Esophagus squamous epithelium (tissue), 5 donors: ENCODE measurements at regions not wholly inside any gene's neighbourhood (a gene's known extent, or its start where the extent isn't known, plus 50 kb on each side); places are given as distances from the start of the nearest gene placed in this dataset.

Experiments
- DNase-seq: peaks from one replicate; lab custom pipeline; 2025; lab: John Stamatoyannopoulos, UW
- H3K27ac ChIP-seq, 4 donors: fragments of 200-600 bp; sonication (generic); one replicate each; pipeline ENCODE4 v1.5.1; 2016 to 2019; ENCODE audit warnings: mild to moderate bottlenecking in 1 of 4
- H3K27me3 ChIP-seq, 4 donors: fragments of 200-600 bp; sonication (generic); 1 replicate in 3 of 4; 2 replicates in 1 of 4; pipeline versions ENCODE4 v1.5.1 to v1.6.0; 2017 to 2021; ENCODE audit warnings: antibody characterized with exemption in 1 of 4
- H3K36me3 ChIP-seq, 3 donors: fragments of 200-600 bp; sonication (generic); one replicate each; pipeline ENCODE4 v1.5.1; 2016 to 2019
- H3K4me1 ChIP-seq, 3 donors: fragments of 200-600 bp; sonication (generic); one replicate each; pipeline ENCODE4 v1.5.1; 2017 to 2019
- H3K4me3 ChIP-seq, 4 donors: fragments of 200-600 bp; sonication (generic); 1 replicate in 3 of 4; 2 replicates in 1 of 4; pipeline ENCODE4 v1.5.1; 2016 to 2019; ENCODE audit warnings: mild to moderate bottlenecking in 2 of 4, moderate library complexity in 1 of 4
- H3K9me3 ChIP-seq, 3 donors: fragments of 200-600 bp; sonication (generic); one replicate each; pipeline ENCODE4 v1.5.1; 2016 to 2019
- POLR2A ChIP-seq, 4 donors: fragments of 450-650 bp; IDR thresholded peaks; one replicate each; pipeline ENCODE4 v1.6.1; 2017; ENCODE audit warnings: antibody characterized with exemption in 4 of 4, mild to moderate bottlenecking in 4 of 4, moderate library complexity in 3 of 4
- WGBS, 2 donors: methylation state at CpG; one replicate each; pipeline ENCODE4 v1.1.5; 2018; 5-methylcytosine and 5-hydroxymethylcytosine counted together
- intact Hi-C: fragments of 100-400 bp; cut with DNase I; formaldehyde crosslinking; loops from one replicate; pipeline ENCODE4 v1.15.0; 2022
- TF ChIP-seq, protein P1 (sequence below), 6 experiments: fragments of 450-650 bp in 4 of 6; fragments of 200-600 bp in 2 of 6; sonication (generic) in 2 of 6; IDR thresholded peaks; one replicate each; pipeline ENCODE4 v1.5.1; 2016 to 2019; ENCODE audit warnings: antibody characterized with exemption in 6 of 6, mild to moderate bottlenecking in 4 of 6, moderate library complexity in 4 of 6
- donor health status: DM: yes; HTN: yes; CAD: no.

DNA sequence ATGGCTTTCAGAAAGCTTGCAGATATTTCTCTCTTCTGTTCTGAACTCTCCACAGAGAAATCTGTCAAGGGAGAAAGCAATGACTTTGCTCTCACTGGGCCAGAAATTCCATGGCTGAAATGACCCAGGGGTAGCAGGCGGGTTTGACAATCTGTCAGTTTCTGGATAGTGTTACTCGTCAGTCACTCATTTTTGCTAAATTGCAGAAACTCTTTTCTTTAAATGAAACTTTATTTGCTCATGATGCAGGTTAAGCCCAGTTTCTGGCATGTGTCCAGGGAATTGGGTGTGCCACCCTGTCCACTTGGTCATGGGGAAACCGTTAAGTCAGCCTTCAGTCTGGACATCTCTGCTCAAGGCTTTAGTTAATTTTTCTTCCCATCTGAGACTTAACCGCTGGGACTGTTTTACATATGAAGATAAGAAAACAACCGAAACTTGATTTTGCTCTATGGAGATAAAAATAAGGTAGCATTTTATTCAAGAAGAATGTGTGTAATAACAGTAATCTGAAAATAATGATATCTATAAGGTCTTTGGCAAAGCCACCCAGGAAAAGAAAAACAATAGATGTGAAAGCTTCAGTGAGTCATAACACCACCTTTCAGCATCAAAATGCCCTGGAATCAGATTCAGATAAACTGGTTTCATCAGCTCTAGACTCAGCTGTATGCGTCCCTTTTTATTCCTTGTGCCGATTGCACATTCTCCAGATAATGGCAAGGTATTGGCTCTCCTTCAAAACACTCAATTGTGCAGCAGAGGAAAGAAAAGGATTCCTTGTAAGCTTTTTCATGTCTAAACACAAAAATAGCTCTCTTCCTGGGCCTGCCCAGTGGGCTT, 308.3 kb downstream of the ZSWIM6 start:
- Histone ChIP-seq H3K4me1 (peaks cover 0 to 17% (median 0%) of the 10 kb centered on the region in 3 donors), H3K4me3 (no peak overlapping the region), H3K9me3 (no peaks in the 10 kb centered on the region), H3K36me3 (no peaks in the 10 kb centered on the region), H3K27me3 (no peaks in the 10 kb centered on the region), H3K27ac (no peak overlapping the region)
- TF ChIP-seq POLR2A (IDR thresholded peaks at IDR 0.05): no peak
- TF ChIP-seq, protein P1, sequence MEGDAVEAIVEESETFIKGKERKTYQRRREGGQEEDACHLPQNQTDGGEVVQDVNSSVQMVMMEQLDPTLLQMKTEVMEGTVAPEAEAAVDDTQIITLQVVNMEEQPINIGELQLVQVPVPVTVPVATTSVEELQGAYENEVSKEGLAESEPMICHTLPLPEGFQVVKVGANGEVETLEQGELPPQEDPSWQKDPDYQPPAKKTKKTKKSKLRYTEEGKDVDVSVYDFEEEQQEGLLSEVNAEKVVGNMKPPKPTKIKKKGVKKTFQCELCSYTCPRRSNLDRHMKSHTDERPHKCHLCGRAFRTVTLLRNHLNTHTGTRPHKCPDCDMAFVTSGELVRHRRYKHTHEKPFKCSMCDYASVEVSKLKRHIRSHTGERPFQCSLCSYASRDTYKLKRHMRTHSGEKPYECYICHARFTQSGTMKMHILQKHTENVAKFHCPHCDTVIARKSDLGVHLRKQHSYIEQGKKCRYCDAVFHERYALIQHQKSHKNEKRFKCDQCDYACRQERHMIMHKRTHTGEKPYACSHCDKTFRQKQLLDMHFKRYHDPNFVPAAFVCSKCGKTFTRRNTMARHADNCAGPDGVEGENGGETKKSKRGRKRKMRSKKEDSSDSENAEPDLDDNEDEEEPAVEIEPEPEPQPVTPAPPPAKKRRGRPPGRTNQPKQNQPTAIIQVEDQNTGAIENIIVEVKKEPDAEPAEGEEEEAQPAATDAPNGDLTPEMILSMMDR (IDR thresholded peaks at IDR 0.05): no peak
- WGBS, 2 donors: 53 to 62% methylated on average over 7 of the region's 7 CpGs
- DNase-seq: no peak
- intact Hi-C loops: no loop called here

DNA sequence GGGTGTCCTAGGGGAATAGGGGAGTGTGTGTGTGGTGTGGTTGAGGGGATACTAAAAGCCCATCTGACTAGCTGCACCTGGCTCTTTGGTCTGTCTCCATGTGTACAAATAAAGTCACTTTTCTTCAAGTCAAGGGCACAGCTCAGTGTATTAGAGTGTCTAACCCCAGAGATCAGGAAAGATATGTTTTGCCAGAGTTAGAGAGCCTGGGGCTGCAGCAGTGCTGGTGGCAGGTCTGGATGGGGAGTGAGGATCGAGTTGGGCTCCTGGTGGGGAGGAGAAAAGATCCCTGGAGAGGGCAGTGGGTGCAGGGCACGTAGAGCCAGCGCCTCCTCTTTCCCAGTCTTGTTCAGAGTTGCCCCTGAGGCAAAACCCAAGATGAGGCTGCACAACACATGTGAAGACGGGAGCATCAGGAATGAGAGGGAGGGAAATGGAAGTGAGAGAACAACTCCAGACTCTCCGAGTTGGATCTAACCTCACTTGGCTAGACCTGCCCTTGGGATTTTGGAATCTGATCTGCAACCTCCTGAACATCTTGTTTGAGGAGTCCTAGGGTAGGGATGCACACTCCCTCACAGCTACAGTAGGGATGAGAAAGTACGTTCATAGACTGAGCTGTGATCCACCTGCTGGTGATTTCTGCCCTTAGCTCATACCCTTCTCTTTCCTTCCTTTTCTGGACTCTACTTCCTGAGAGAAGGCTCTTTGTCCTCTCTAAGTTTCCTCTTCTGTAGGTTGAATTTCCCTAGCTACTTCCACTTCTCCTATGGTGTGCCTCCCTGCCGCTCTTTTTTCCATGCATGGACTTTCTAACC, 309.9 kb downstream of the ZSWIM6 start:
- H3K27ac ChIP-seq: no peak overlapping the region
- no peaks in the 10 kb centered on the region for H3K27me3 ChIP-seq
- H3K4me1 ChIP-seq: peaks cover 0 to 17% (median 0%) of the 10 kb centered on the region in 3 donors
- no peaks in the 10 kb centered on the region for H3K36me3 ChIP-seq
- no peak for TF ChIP-seq POLR2A (IDR thresholded peaks at IDR 0.05)
- TF ChIP-seq, protein P1 (IDR thresholded peaks at IDR 0.05): peak in 1 of 6 experiments; percentile 4
- no peaks in the 10 kb centered on the region for H3K9me3 ChIP-seq
- intact Hi-C loops: no loop called here
- no peak overlapping the region for H3K4me3 ChIP-seq
- DNase-seq: no peak
- WGBS, 2 donors: 50 to 72% methylated on average over 7 of the region's 7 CpGs

DNA sequence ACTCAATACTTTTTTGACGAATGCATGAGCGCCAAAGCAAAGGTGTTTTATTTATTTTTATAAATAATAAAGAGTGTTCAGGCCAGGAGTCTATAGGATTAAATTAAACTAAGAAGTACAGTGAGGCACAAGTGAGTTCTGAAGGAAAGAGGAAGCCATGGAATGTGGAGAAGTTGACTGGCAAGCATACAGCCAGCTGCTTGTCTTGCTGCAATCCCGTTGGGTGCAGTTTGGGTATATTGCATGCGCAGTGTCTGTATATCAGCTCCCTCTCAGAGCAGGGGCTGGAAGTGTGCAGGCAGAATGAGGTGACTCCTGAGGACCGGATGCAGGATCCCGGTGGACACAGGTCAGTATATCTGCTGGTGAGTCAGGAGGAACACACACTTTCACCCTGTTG, 315.6 kb downstream of the ZSWIM6 start:
- 87 to 92% methylated on average over 6 of the region's 6 CpGs for WGBS, 2 donors
- H3K27ac ChIP-seq: no peak overlapping the region
- H3K4me3 ChIP-seq: no peak overlapping the region
- no peaks in the 10 kb centered on the region for H3K36me3 ChIP-seq
- intact Hi-C loops: no loop called here
- DNase-seq: no peak
- H3K4me1 ChIP-seq: no peaks in the 10 kb centered on the region
- H3K9me3 ChIP-seq: no peaks in the 10 kb centered on the region
- H3K27me3 ChIP-seq: no peaks in the 10 kb centered on the region
- no peak for TF ChIP-seq POLR2A (IDR thresholded peaks at IDR 0.05)
- TF ChIP-seq, protein P1 (IDR thresholded peaks at IDR 0.05): no peak

DNA sequence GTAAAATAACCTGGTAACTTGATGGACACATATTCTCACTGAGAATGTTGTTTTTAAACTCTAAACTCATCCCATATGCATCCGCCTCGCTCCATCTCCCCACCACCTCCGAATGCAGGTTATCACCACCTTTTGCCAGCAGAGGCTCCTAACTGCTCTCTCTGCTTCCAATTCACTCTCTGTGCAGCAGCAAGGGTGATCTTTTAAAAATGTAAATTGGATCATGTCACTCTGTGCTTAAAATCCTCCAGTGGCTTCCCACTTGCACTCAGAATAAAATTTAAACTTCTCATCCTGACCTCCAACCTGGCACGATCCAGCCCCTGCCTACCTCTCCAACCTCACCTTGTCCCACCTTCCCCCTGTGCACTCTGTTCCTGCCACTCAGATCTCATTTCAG, 317.2 kb downstream of the ZSWIM6 start:
- DNase-seq: no peak
- H3K27ac ChIP-seq: no peak overlapping the region
- H3K9me3 ChIP-seq: no peaks in the 10 kb centered on the region
- no peaks in the 10 kb centered on the region for H3K36me3 ChIP-seq
- intact Hi-C loops: no loop called here
- TF ChIP-seq, protein P1 (IDR thresholded peaks at IDR 0.05): no peak
- no peak for TF ChIP-seq POLR2A (IDR thresholded peaks at IDR 0.05)
- WGBS, 2 donors: 89 to 93% methylated on average over 4 of the region's 4 CpGs
- no peak overlapping the region for H3K4me3 ChIP-seq
- no peaks in the 10 kb centered on the region for H3K27me3 ChIP-seq
- H3K4me1 ChIP-seq: no peaks in the 10 kb centered on the region

DNA sequence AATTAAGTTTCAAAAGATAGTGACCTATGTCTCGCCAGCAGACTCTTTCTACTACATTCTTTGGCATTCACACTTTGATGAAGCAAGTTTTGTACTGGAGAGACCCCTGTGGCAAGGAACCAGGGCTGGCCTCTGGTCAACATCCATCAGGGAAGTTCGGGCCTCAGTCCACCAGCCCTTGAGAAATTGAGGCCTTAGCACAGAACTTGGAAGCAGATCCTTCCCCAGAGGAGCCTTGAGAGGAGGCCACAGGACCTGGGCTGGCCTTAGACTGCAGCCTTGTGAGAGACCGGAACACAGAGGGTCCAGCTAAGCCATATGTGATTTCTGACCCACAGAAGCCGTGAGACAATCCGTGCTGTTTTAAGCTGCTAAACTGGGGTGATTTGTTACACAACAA, 317.9 kb downstream of the ZSWIM6 start:
- DNase-seq: no peak
- TF ChIP-seq POLR2A (IDR thresholded peaks at IDR 0.05): no peak
- TF ChIP-seq, protein P1 (IDR thresholded peaks at IDR 0.05): no peak
- Histone ChIP-seq H3K4me1 (no peaks in the 10 kb centered on the region), H3K36me3 (no peaks in the 10 kb centered on the region), H3K4me3 (no peak overlapping the region), H3K27ac (no peak overlapping the region), H3K9me3 (no peaks in the 10 kb centered on the region), H3K27me3 (no peaks in the 10 kb centered on the region)
- 83 to 92% methylated on average over 3 to 4 of the region's 5 CpGs for WGBS, 2 donors
- intact Hi-C loops: loop anchor here (10.0 kb wide), 1 partner anchor 595 kb away; no protein-coding TSS in a partner anchor
